Right lobe of liver (tissue), 6 donors: ENCODE measurements at regions not wholly inside any gene's neighbourhood (a gene's known extent, or its start where the extent isn't known, plus 50 kb on each side); places are given as distances from the start of the nearest gene placed in this dataset.

Source experiments
- ATAC-seq, 4 donors: fragments of 200-7000 bp; cut with Tn5 transposase; one replicate each; pipeline ENCODE4 v1.9.1; 2020; ENCODE audit warnings: mild to moderate bottlenecking in 4 of 4, moderate library complexity in 4 of 4
- DNase-seq, 3 donors: peaks; one replicate each; pipeline ENCODE4 v3.0.0-alpha.2; 2020
- H3K27ac ChIP-seq, 3 donors: fragments of 200-600 bp; one replicate each; pipeline ENCODE4 v1.8.0; 2022
- H3K27me3 ChIP-seq, 2 donors: fragments of 200-600 bp; one replicate each; pipeline ENCODE4 v1.8.0; 2022
- H3K36me3 ChIP-seq, 4 donors: fragments of 200-600 bp; sonication (generic) in 1 of 4; one replicate each; pipeline versions ENCODE4 v1.5.1 to v1.8.0; 2017 to 2022; ENCODE audit warnings: control low read depth in 1 of 4
- H3K4me1 ChIP-seq, 4 donors: fragments of 200-600 bp; sonication (generic) in 1 of 4; one replicate each; pipeline versions ENCODE4 v1.5.1 to v1.8.0; 2017 to 2022; ENCODE audit warnings: control low read depth in 1 of 4
- H3K4me3 ChIP-seq, 3 donors: fragments of 200-600 bp; one replicate each; pipeline ENCODE4 v1.8.0; 2022
- H3K9me3 ChIP-seq, 4 donors: fragments of 200-600 bp; sonication (generic) in 1 of 4; one replicate each; pipeline versions ENCODE4 v1.5.1 to v1.8.0; 2017 to 2022; ENCODE audit warnings: control low read depth in 1 of 4
- CTCF ChIP-seq, 4 donors: fragments of 200-600 bp in 3 of 4; fragments of 450-650 bp in 1 of 4; IDR thresholded peaks; one replicate each; pipeline versions ENCODE4 v1.5.1 to v1.8.0; 2016 to 2022; ENCODE audit warnings: antibody characterized with exemption in 4 of 4, mild to moderate bottlenecking in 2 of 4
- POLR2A ChIP-seq: fragments of 450-650 bp; IDR thresholded peaks from one replicate; pipeline ENCODE4 v1.6.1; 2017; ENCODE audit warnings: antibody characterized with exemption, mild to moderate bottlenecking
- WGBS: methylation state at CpG from one replicate; pipeline ENCODE4 v1.1.6; 2018; ENCODE audit warnings: low coverage, low lambda C conversion rate; ENCODE audit not compliant: insufficient coverage; ENCODE audit errors: missing lambda C conversion rate; 5-methylcytosine and 5-hydroxymethylcytosine counted together
- intact Hi-C, 2 donors: fragments of 100-400 bp; cut with DNase I; formaldehyde crosslinking; loops; one replicate each; pipeline versions ENCODE4 v1.11.2 to v1.14.1; 2022
- donor health status: DM: no; HTN: yes; CAD: no.
- donor health status: DM: no; HTN: no; CAD: no.
- donor health status: DM: no; HTN: no; CAD: no.
- donor health status: DM: no; HTN: yes; CAD: no.
- donor health status: DM: no; HTN: yes; CAD: no.

- no peak overlapping the region for H3K27ac ChIP-seq
- intact Hi-C loops, result no loop called here
- H3K9me3 ChIP-seq, result no peaks in the 10 kb centered on the region
- 51% methylated on average over 13 of the region's 13 CpGs for WGBS
- H3K4me1 ChIP-seq, result no peaks in the 10 kb centered on the region
- no peak overlapping the region for H3K4me3 ChIP-seq
- no peak for TF ChIP-seq CTCF (IDR thresholded peaks at IDR 0.05)
- no peak for TF ChIP-seq POLR2A
- DNase-seq, result no peak
- H3K27me3 ChIP-seq, result no peaks in the 10 kb centered on the region
- ATAC-seq, result no peak
- no peaks in the 10 kb centered on the region for H3K36me3 ChIP-seq
These were observed 265.1 kb upstream of the CEP162 start for GRCh38 chr6:84492241-84493165.

DNA sequence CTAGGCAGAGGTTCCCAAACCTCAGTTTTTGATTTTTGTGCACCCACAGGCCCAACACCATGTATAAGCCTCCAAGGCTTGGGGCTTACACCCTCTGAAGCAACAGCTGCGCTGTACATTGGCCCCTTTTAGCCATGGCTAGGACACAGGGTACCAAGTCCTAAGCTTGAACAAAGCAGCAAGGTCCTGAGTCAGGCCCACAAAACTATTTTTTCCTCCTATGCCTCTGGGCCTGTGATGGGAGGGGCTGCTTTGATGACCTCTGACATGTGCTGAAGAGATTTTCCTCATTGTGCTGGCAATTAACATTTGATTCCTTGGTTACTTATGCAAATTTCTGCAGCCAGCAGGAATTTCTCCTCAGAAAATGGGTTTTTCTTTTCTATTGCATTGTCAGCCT, 262.2 kb upstream of the CEP162 start:
- no peaks in the 10 kb centered on the region for H3K27me3 ChIP-seq
- no peak for ATAC-seq
- TF ChIP-seq POLR2A (no peak), CTCF (IDR thresholded peaks at IDR 0.05) (no peak)
- no peak overlapping the region for H3K4me3 ChIP-seq
- no peaks in the 10 kb centered on the region for H3K36me3 ChIP-seq
- no peak overlapping the region for H3K27ac ChIP-seq
- H3K9me3 ChIP-seq, result no peaks in the 10 kb centered on the region
- intact Hi-C loops, result no loop called here
- WGBS, result 78% methylated on average over 1 of the region's 1 CpG
- H3K4me1 ChIP-seq, result no peaks in the 10 kb centered on the region
- DNase-seq, result no peak

DNA sequence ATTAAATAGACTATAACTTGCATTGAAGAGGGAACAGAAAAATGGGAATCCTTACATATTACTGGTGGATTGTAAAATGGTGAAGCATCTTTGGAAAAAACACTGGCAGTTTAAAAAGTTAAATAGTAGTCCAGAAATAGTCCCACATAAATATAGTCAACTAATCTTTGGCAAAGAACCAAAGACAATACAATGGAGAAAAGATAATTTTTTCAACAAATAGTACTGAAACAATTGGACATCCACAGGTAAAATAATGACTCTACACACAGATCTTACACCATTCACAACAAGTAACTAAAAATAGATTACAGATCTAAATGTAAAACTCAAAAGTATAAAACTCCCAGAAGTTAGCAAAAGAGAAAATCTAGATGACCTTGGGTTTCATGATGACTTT, 259.1 kb upstream of the CEP162 start:
- Histone ChIP-seq H3K4me3 (no peak overlapping the region), H3K36me3 (no peaks in the 10 kb centered on the region), H3K4me1 (no peaks in the 10 kb centered on the region), H3K27me3 (no peaks in the 10 kb centered on the region), H3K9me3 (no peaks in the 10 kb centered on the region), H3K27ac (no peak overlapping the region)
- TF ChIP-seq POLR2A, result no peak
- DNase-seq (no peak), ATAC-seq (no peak)
- intact Hi-C loops, result no loop called here

GRCh38 chr6:84469144-84469543, 241.7 kb upstream of the CEP162 start:
- Histone ChIP-seq H3K27me3 (no peaks in the 10 kb centered on the region), H3K9me3 (peaks cover 0 to 5% (median 0%) of the 10 kb centered on the region in 4 donors), H3K4me1 (no peaks in the 10 kb centered on the region), H3K4me3 (no peak overlapping the region), H3K36me3 (no peaks in the 10 kb centered on the region), H3K27ac (no peak overlapping the region)
- intact Hi-C loops, result no loop called here
- no peak for ATAC-seq
- WGBS, result 77% methylated on average over 1 of the region's 1 CpG
- TF ChIP-seq POLR2A (no peak), CTCF (IDR thresholded peaks at IDR 0.05) (no peak)
- no peak for DNase-seq

DNA sequence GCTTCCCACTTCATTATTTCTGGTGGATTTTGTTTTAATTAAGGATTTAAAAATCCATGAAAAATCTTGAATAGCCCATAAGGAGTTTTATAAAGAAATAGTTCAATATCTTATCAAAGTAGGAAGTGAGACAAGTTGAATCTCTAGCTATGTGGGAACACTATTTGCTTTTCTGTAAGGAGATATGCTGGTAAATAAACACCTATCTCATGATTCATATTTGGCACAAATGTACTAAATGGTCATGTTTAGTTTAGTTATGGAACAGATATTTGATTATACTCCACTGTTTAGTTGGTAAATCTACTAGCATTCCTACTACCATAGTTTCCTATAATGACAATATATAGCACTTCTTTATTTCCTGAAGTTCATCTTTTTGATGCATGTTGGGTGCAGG, 239.9 kb upstream of the CEP162 start:
- no peaks in the 10 kb centered on the region for H3K27me3 ChIP-seq
- no peak overlapping the region for H3K27ac ChIP-seq
- no peak for ATAC-seq
- intact Hi-C loops, result no loop called here
- no peaks in the 10 kb centered on the region for H3K9me3 ChIP-seq
- H3K36me3 ChIP-seq, result no peaks in the 10 kb centered on the region
- no peak overlapping the region for H3K4me3 ChIP-seq
- no peaks in the 10 kb centered on the region for H3K4me1 ChIP-seq
- no peak for DNase-seq
- TF ChIP-seq POLR2A, result no peak
- TF ChIP-seq CTCF (IDR thresholded peaks at IDR 0.05), result no peak
